Ishikawa (cell line): ENCODE measurements at regions not wholly inside any gene's neighbourhood (a gene's known extent, or its start where the extent isn't known, plus 50 kb on each side); places are given as distances from the start of the nearest gene placed in this dataset.

Source experiments
- CEBPB ChIP-seq: IDR thresholded peaks from 2 replicates; pipeline ENCODE4 v1.6.1; 2012
- CREB1 ChIP-seq: IDR thresholded peaks from 2 replicates; pipeline ENCODE4 v1.6.1; 2012; ENCODE audit warnings: low read depth
- EGR1 ChIP-seq: IDR thresholded peaks from 2 replicates; pipeline ENCODE4 v1.6.1; 2012
- EP300 ChIP-seq: IDR thresholded peaks from 2 replicates; pipeline ENCODE4 v1.6.1; 2012; ENCODE audit warnings: borderline replicate concordance
- FOXM1 ChIP-seq: IDR thresholded peaks from 2 replicates; pipeline ENCODE4 v1.6.1; 2012; ENCODE audit warnings: low read depth, borderline replicate concordance
- NFIC ChIP-seq: IDR thresholded peaks from 2 replicates; pipeline ENCODE4 v1.6.1; 2012
- RAD21 ChIP-seq: IDR thresholded peaks from 2 replicates; pipeline ENCODE4 v1.6.1; 2012; ENCODE audit warnings: low read depth
- TAF1 ChIP-seq: IDR thresholded peaks from 2 replicates; pipeline ENCODE4 v1.6.1; 2012; ENCODE audit warnings: low read depth, mild to moderate bottlenecking
- TCF12 ChIP-seq: IDR thresholded peaks from 2 replicates; pipeline ENCODE4 v1.6.1; 2012; ENCODE audit warnings: low read depth
- TEAD4 ChIP-seq: IDR thresholded peaks from 2 replicates; pipeline ENCODE4 v1.6.1; 2012
- YY1 ChIP-seq: IDR thresholded peaks from 2 replicates; pipeline ENCODE4 v1.6.1; 2012; ENCODE audit warnings: low read depth
- ZBTB7A ChIP-seq: IDR thresholded peaks from 2 replicates; pipeline ENCODE4 v1.6.1; 2012; ENCODE audit warnings: low read depth
- TF ChIP-seq, protein P1 (sequence below): IDR thresholded peaks from 2 replicates; pipeline ENCODE4 v1.6.1; 2012; ENCODE audit warnings: low read depth, mild to moderate bottlenecking
- TF ChIP-seq, protein P2 (sequence below): IDR thresholded peaks from 2 replicates; pipeline ENCODE4 v1.6.1; 2012
- TF ChIP-seq, protein P3 (sequence below): IDR thresholded peaks from 2 replicates; pipeline ENCODE4 v1.6.1; 2012

DNA sequence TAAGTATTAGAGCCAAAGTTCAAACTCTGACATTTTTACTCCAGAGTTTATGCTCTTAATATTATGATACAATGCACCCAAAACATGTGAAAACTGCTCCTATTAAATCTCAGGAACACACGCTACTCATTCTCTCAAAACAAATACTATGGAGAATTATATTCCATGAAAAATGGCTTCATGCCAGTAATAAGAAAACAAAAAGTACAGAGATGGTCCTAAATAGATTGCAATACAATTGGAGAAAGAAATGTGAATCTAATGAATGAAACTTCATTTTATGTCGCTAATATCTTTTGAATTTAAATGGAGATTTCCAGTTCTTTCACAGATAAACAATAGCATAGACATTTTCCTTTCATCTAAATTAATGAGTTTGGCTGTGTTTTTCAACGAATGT, 384.3 kb downstream of the ADAMTS20 start:
- TF ChIP-seq EP300 (no peak), ZBTB7A (no peak)

DNA sequence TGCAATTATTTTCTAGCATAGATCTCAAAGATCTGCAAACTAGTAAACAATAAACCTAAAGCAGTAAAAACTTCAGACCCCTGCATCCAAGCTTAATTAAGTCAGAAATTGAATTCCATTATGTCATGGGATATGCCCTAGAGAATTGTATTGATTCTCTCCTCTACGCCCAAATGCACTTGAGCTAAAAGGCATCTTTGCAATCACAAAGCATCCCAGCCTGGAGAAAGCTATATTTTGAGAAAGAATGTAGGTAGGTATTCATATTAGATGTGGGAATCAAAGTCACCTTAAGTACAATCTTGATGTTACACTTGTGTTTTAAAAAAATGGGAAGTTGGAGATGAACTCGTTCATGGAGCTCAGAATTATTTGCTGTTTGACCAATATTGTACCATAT, 386.7 kb downstream of the ADAMTS20 start:
- TF ChIP-seq TEAD4 (no peak), TAF1 (no peak), EP300 (no peak), RAD21 (no peak), CREB1 (no peak), EGR1 (no peak), YY1 (no peak), CEBPB (no peak), NFIC (no peak), FOXM1 (no peak)
- TF ChIP-seq, protein P1, sequence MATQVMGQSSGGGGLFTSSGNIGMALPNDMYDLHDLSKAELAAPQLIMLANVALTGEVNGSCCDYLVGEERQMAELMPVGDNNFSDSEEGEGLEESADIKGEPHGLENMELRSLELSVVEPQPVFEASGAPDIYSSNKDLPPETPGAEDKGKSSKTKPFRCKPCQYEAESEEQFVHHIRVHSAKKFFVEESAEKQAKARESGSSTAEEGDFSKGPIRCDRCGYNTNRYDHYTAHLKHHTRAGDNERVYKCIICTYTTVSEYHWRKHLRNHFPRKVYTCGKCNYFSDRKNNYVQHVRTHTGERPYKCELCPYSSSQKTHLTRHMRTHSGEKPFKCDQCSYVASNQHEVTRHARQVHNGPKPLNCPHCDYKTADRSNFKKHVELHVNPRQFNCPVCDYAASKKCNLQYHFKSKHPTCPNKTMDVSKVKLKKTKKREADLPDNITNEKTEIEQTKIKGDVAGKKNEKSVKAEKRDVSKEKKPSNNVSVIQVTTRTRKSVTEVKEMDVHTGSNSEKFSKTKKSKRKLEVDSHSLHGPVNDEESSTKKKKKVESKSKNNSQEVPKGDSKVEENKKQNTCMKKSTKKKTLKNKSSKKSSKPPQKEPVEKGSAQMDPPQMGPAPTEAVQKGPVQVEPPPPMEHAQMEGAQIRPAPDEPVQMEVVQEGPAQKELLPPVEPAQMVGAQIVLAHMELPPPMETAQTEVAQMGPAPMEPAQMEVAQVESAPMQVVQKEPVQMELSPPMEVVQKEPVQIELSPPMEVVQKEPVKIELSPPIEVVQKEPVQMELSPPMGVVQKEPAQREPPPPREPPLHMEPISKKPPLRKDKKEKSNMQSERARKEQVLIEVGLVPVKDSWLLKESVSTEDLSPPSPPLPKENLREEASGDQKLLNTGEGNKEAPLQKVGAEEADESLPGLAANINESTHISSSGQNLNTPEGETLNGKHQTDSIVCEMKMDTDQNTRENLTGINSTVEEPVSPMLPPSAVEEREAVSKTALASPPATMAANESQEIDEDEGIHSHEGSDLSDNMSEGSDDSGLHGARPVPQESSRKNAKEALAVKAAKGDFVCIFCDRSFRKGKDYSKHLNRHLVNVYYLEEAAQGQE: no peak

DNA sequence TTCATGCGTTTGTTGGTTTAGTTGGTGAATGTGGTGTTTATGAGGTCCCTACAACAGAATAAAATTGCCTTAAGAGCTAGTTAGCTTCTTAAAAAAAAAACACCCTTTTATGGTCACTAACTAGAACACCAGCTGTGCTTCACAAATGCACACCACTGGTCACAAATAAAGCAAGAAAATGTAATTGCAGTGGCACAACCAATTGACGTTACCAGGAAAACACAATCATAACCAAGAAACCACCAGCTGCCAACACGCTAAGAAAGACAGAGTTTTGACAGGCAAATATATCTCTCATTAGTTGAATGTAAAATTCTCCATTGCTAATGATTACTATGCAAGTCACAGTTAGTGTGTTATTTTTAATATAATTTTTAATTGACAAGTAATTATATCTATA, 389.9 kb downstream of the ADAMTS20 start:
- TF ChIP-seq RAD21 (no peak), CEBPB (no peak), EGR1 (no peak), FOXM1 (no peak), NFIC (no peak), ZBTB7A (no peak), CREB1 (no peak), TEAD4 (no peak), EP300 (no peak)
- TF ChIP-seq, protein P2, sequence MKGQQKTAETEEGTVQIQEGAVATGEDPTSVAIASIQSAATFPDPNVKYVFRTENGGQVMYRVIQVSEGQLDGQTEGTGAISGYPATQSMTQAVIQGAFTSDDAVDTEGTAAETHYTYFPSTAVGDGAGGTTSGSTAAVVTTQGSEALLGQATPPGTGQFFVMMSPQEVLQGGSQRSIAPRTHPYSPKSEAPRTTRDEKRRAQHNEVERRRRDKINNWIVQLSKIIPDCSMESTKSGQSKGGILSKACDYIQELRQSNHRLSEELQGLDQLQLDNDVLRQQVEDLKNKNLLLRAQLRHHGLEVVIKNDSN: no peak

DNA sequence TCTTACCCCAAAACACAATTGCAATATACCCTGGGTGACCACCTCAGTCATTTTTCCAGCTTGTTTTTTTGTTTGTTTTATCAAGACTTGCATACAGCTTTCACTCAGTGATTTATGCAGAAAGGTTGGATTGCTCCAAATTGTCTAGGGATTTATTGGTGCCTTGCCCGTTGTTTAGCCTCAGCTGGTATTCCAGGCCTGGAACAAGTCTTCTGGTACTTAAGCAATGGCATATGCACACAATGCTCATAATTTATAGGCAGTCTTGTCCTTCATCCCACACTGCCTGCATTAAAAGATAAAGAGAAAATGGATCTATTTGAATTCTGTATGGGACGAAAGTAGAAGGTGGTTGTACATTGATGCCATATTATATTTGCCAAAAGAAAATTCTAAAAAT, 392.5 kb downstream of the ADAMTS20 start:
- no peak for TF ChIP-seq YY1
- TF ChIP-seq EP300: no peak
- TF ChIP-seq, protein P2: no peak
- no peak for TF ChIP-seq TAF1
- TF ChIP-seq TEAD4: no peak
- no peak for TF ChIP-seq EGR1
- no peak for TF ChIP-seq ZBTB7A
- TF ChIP-seq NFIC: no peak
- TF ChIP-seq, protein P1: no peak
- no peak for TF ChIP-seq CREB1
- TF ChIP-seq CEBPB: no peak
- TF ChIP-seq, protein P3, sequence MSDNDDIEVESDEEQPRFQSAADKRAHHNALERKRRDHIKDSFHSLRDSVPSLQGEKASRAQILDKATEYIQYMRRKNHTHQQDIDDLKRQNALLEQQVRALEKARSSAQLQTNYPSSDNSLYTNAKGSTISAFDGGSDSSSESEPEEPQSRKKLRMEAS: no peak

DNA sequence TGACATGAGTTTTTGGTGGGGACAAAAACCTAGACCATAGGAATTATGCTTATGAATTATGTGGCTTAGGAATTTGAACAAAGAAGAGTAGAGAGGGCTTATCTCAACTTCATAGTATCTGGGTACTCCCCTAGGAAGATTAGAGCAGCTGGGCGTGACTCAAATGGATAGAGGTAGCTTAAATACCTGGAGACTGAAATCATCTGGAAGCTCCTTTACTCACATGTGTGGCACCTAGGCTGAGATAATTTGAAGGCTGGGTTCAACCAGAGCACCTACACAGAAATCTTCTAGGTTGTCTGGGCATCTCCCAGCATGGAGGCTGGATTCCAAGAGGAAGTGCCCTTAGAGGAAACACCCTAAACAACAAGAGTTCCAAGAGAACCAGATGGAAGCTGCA, 393.9 kb downstream of the ADAMTS20 start:
- TF ChIP-seq RAD21 (no peak), TEAD4 (no peak), NFIC (no peak), CREB1 (no peak), ZBTB7A (no peak), CEBPB (no peak), YY1 (no peak), EGR1 (no peak), TCF12 (no peak), TAF1 (no peak), EP300 (no peak), FOXM1 (no peak)
- TF ChIP-seq, protein P3: no peak
- TF ChIP-seq, protein P2: no peak
- TF ChIP-seq, protein P1: no peak
